ENCODE measurements at regions not wholly inside any gene's neighbourhood (a gene's known extent, or its start where the extent isn't known, plus 50 kb on each side); places are given as distances from the start of the nearest gene placed in this dataset.

- TF ChIP-seq POLR2AphosphoS5 (IDR thresholded peaks at IDR 0.05; ENCODE audit: low read depth, low read length) (no peak), CTCF (IDR thresholded peaks at IDR 0.05) (no peak), EZH2phosphoT487 (IDR thresholded peaks at IDR 0.05; ENCODE audit: borderline replicate concordance, low read depth) (no peak), MXI1 (IDR thresholded peaks at IDR 0.05; ENCODE audit: low read depth, low read length) (no peak)
Observed at GRCh38 chr4:104417357-104417882, 77.3 kb downstream of the CXXC4 start.

Measured in SK-N-SH (cell line).